Endothelial cell (in vitro differentiated cells): ENCODE measurements at regions not wholly inside any gene's neighbourhood (a gene's known extent, or its start where the extent isn't known, plus 50 kb on each side); places are given as distances from the start of the nearest gene placed in this dataset.

Experiments used
- DNase-seq: peaks from one replicate; pipeline ENCODE4 v3.0.0; 2021; ENCODE audit warnings: low spot score
- H3K27ac Mint-ChIP-seq: one replicate; pipeline ENCODE4 v1.8.0; 2021; ENCODE audit warnings: mixed read lengths, inconsistent platforms; ENCODE audit not compliant: unreplicated experiment
- H3K27me3 Mint-ChIP-seq: one replicate; pipeline ENCODE4 v1.8.0; 2021; ENCODE audit warnings: mild to moderate bottlenecking, moderate library complexity, mixed read lengths, inconsistent platforms; ENCODE audit not compliant: unreplicated experiment
- H3K36me3 Mint-ChIP-seq: one replicate; pipeline ENCODE4 v1.8.0; 2021; ENCODE audit warnings: mild to moderate bottlenecking, low read depth, mixed read lengths, inconsistent platforms; ENCODE audit not compliant: unreplicated experiment
- H3K4me1 Mint-ChIP-seq: one replicate; pipeline ENCODE4 v1.8.0; 2021; ENCODE audit warnings: mild to moderate bottlenecking, mixed read lengths, inconsistent platforms; ENCODE audit not compliant: unreplicated experiment
- H3K4me3 Mint-ChIP-seq: one replicate; pipeline ENCODE4 v1.8.0; 2021; ENCODE audit warnings: mild to moderate bottlenecking, mixed read lengths, inconsistent platforms; ENCODE audit not compliant: unreplicated experiment
- H3K9me3 Mint-ChIP-seq: one replicate; pipeline ENCODE4 v1.8.0; 2021; ENCODE audit warnings: mixed read lengths, inconsistent platforms; ENCODE audit not compliant: unreplicated experiment
- CTCF ChIP-seq: fragments of 200-600 bp; sonication (generic); IDR thresholded peaks from one replicate; pipeline ENCODE4 v1.5.0; 2021; ENCODE audit warnings: antibody characterized with exemption; ENCODE audit not compliant: unreplicated experiment

DNA sequence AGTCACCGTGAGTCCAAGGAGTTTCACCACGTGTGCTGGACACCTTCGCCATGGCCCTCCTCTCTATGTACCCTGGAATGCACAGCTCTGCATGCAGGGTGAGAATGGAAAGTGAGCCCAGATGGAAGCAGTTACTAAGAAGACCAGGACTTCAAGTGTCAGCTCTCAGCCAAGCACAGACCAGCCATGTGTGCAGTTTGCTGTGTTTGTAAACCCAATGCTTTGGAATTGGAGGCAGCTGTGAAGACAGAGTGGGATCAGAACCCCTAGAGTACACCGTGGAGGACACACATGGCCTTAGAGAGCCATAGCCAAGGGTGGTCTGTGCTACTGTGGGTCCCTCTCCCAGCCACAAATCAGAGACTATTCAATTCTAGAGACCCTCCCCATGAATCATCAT lies 655.5 kb upstream of the ID2 start:
- H3K4me1 Mint-ChIP-seq = peaks cover 6% of the 10 kb centered on the region
- TF ChIP-seq CTCF = no peak
- peaks cover 6% of the 10 kb centered on the region for H3K27me3 Mint-ChIP-seq
- no peak overlapping the region for H3K4me3 Mint-ChIP-seq
- no peak overlapping the region for H3K27ac Mint-ChIP-seq
- DNase-seq = no peak
- H3K9me3 Mint-ChIP-seq = no peaks in the 10 kb centered on the region
- H3K36me3 Mint-ChIP-seq = no peaks in the 10 kb centered on the region

DNA sequence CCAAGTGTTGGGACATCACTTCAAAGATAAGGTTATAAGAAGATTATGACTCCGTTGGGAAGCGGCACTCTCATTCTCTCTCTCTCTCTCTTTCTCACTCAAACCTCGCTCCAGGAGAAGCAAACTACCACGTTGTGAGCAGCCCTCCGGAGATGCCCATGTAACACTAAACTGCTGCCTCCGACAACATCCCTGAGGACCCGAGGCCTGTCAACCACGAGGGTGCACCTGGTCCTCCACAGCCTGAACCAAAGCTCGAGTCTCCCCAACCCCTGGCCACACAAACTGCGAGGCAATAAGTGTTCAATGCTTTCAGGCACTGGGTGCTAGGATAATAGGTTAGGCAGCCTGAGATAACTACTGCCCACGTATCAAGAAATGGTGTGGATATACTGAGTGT lies 654.5 kb upstream of the ID2 start:
- TF ChIP-seq CTCF = no peak
- no peak for DNase-seq
- Mint-ChIP-seq H3K4me3 (no peak overlapping the region), H3K27me3 (peaks cover 6% of the 10 kb centered on the region), H3K9me3 (no peaks in the 10 kb centered on the region), H3K36me3 (no peaks in the 10 kb centered on the region), H3K27ac (no peak overlapping the region), H3K4me1 (peaks cover 6% of the 10 kb centered on the region)

GRCh38 chr2:8028036-8028435 lies 653.8 kb upstream of the ID2 start:
- H3K4me1 Mint-ChIP-seq = peaks cover 4% of the 10 kb centered on the region
- no peak for TF ChIP-seq CTCF
- no peak overlapping the region for H3K4me3 Mint-ChIP-seq
- no peaks in the 10 kb centered on the region for H3K9me3 Mint-ChIP-seq
- H3K27me3 Mint-ChIP-seq = peaks cover 6% of the 10 kb centered on the region
- no peak overlapping the region for H3K27ac Mint-ChIP-seq
- DNase-seq = no peak
- no peaks in the 10 kb centered on the region for H3K36me3 Mint-ChIP-seq

DNA sequence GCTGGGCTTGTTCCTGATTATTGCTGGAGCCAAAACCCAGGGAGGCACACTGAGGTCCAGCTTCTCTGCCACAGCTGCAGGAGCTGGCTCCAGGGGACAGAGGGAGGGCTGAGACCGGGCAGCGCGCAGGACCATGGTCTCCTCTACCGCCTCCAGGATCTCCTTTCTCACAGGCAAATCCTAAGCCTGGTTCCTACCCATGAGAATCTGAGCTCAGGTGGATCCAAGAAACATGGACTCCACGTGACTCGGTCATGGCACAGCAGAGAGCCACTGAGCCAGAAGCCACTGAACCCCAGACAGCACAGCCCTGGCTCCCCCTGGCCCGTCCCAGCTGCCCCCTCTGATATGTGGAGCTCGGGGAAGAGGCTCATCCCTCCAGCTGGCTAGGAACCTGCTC lies 653.4 kb upstream of the ID2 start:
- DNase-seq = no peak
- H3K9me3 Mint-ChIP-seq = no peaks in the 10 kb centered on the region
- no peaks in the 10 kb centered on the region for H3K36me3 Mint-ChIP-seq
- no peak overlapping the region for H3K4me3 Mint-ChIP-seq
- peaks cover under 1% of the 10 kb centered on the region for H3K4me1 Mint-ChIP-seq
- H3K27me3 Mint-ChIP-seq = peaks cover 6% of the 10 kb centered on the region
- H3K27ac Mint-ChIP-seq = no peak overlapping the region
- no peak for TF ChIP-seq CTCF

GRCh38 chr2:8028981-8029380 lies 652.9 kb upstream of the ID2 start:
- no peaks in the 10 kb centered on the region for H3K4me1 Mint-ChIP-seq
- no peaks in the 10 kb centered on the region for H3K9me3 Mint-ChIP-seq
- H3K4me3 Mint-ChIP-seq = no peak overlapping the region
- no peaks in the 10 kb centered on the region for H3K36me3 Mint-ChIP-seq
- TF ChIP-seq CTCF = no peak
- no peak overlapping the region for H3K27ac Mint-ChIP-seq
- peaks cover 6% of the 10 kb centered on the region for H3K27me3 Mint-ChIP-seq
- no peak for DNase-seq
